A549 (cell line): ENCODE measurements at regions not wholly inside any gene's neighbourhood (a gene's known extent, or its start where the extent isn't known, plus 50 kb on each side); places are given as distances from the start of the nearest gene placed in this dataset.

Experiments
- RAD21 ChIP-seq, 2 experiments: fragments of >200 bp in 1 of 2; sonication (Bioruptor Twin) in 1 of 2; formaldehyde crosslinking in 1 of 2; IDR thresholded peaks in 1 of 2; conservative IDR thresholded peaks in 1 of 2; 2 replicates in 1 of 2; 3 replicates in 1 of 2; pipeline ENCODE4 v1.6.1; 2012 to 2018; ENCODE audit warnings: inconsistent platforms in 1 of 2
- TF ChIP-seq, protein P1 (sequence below): fragments of 200-600 bp; sonication (generic); IDR thresholded peaks from 2 replicates; pipeline ENCODE4 v1.6.1; 2016; ENCODE audit warnings: antibody characterized with exemption, mild to moderate bottlenecking, moderate library complexity
- TF ChIP-seq, protein P2 (sequence below): fragments of >200 bp; sonication (Bioruptor Twin); formaldehyde crosslinking; IDR thresholded peaks from 3 replicates; pipeline ENCODE4 v1.5.1; 2016

DNA sequence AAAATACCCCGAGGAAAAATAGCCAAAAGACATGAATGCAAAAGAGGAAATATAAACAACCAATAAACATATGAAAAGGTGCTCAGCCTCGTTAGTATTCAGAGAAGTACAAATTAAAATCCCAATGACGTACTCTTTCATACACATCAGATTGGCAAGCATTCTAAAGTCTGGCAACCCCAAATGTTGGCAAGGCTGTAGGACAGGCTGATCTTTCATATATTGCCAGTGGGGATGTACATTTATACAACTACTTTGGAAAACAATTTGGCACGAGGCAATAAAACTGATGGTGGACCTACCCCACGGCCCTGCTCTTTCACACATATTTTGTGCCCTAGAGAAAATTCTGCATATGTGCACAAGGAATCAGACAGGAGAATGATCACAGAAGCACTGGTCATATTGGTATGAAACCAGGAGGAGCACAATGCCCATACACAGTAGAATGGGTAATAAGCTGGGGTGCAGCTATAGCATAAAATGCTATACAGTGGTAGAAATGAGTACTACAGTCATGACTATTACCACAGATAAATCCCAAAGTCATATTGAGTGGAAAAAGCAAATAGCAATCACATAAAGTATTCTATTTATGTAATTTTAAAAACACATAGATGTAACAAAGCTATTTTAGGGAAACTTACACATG lies 176.0 kb upstream of the SLC24A5 start:
- TF ChIP-seq RAD21 (conservative IDR thresholded peaks at IDR 0.05 in 1 of 2, IDR thresholded peaks at IDR 0.05 in 1 of 2), result no peak
- TF ChIP-seq, protein P1, sequence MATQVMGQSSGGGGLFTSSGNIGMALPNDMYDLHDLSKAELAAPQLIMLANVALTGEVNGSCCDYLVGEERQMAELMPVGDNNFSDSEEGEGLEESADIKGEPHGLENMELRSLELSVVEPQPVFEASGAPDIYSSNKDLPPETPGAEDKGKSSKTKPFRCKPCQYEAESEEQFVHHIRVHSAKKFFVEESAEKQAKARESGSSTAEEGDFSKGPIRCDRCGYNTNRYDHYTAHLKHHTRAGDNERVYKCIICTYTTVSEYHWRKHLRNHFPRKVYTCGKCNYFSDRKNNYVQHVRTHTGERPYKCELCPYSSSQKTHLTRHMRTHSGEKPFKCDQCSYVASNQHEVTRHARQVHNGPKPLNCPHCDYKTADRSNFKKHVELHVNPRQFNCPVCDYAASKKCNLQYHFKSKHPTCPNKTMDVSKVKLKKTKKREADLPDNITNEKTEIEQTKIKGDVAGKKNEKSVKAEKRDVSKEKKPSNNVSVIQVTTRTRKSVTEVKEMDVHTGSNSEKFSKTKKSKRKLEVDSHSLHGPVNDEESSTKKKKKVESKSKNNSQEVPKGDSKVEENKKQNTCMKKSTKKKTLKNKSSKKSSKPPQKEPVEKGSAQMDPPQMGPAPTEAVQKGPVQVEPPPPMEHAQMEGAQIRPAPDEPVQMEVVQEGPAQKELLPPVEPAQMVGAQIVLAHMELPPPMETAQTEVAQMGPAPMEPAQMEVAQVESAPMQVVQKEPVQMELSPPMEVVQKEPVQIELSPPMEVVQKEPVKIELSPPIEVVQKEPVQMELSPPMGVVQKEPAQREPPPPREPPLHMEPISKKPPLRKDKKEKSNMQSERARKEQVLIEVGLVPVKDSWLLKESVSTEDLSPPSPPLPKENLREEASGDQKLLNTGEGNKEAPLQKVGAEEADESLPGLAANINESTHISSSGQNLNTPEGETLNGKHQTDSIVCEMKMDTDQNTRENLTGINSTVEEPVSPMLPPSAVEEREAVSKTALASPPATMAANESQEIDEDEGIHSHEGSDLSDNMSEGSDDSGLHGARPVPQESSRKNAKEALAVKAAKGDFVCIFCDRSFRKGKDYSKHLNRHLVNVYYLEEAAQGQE, result no peak
- TF ChIP-seq, protein P2, sequence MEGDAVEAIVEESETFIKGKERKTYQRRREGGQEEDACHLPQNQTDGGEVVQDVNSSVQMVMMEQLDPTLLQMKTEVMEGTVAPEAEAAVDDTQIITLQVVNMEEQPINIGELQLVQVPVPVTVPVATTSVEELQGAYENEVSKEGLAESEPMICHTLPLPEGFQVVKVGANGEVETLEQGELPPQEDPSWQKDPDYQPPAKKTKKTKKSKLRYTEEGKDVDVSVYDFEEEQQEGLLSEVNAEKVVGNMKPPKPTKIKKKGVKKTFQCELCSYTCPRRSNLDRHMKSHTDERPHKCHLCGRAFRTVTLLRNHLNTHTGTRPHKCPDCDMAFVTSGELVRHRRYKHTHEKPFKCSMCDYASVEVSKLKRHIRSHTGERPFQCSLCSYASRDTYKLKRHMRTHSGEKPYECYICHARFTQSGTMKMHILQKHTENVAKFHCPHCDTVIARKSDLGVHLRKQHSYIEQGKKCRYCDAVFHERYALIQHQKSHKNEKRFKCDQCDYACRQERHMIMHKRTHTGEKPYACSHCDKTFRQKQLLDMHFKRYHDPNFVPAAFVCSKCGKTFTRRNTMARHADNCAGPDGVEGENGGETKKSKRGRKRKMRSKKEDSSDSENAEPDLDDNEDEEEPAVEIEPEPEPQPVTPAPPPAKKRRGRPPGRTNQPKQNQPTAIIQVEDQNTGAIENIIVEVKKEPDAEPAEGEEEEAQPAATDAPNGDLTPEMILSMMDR, result no peak
